GM21447 (cell line): ENCODE measurements at regions not wholly inside any gene's neighbourhood (a gene's known extent, or its start where the extent isn't known, plus 50 kb on each side); places are given as distances from the start of the nearest gene placed in this dataset.

ENCODE experiments used
- ATAC-seq: cut with Tn5 transposase; IDR thresholded peaks from one replicate; pipeline ENCODE4 v1.9.1; 2021; ENCODE audit not compliant: unreplicated experiment

DNA sequence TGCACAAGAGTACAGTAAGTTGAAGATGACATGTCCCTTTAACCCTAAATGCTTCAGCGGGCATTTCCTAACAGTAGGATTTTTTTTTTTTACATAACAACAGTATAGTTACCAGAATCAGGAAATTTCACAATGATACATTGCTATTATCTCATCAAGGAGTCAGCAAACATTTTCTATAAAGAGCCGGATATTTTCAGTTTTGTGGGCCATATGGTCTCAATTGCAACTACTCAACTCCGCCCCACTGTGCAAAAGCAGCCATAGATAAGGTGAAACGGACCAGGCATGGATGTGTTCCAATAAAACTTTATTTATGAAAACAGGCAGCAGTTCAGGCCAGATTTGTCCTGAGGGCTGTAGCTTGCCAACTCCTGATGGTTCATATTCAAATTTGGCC is 130.6 kb downstream of the SMAD6 start:
- ATAC-seq: no peak

DNA sequence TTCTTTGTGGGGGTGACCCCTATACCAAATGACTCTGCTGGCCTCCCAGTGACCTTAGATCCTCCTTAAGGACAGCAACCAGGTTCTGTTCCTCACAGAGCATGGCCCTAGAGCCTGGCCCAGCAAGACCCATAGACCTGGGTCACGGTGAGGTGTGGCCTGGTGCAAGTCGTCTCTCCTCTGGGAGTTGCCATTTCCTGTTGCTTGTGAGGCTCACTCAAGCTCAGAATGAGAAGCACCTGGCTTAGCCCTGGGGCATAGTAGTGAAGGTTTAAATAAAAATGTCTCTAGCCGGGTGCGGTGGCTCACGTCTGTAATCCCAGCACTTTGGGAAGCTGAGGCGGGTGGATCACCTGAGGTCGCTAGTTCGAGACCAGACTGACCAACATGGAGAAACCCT is 131.3 kb downstream of the SMAD6 start:
- no peak for ATAC-seq

DNA sequence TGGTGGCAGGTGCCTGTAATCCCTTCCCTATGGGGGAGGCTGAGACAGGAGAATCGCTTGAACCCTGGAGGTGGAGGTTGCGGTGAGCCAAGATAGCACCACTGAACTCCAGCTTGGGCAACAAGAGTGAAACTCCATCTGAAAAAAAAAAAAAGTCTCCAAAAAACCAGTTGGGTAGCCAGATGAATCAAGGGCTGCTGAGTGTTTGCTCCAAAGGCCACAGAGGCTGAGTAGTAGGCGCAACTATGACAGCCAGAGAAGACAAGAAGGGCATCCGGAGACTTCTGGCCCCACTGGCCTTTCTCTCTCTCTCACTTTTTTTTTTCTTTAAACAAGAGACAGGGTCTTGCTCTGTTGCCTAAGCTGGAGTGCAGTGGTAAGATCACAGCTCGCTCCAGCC is 131.8 kb downstream of the SMAD6 start:
- ATAC-seq: no peak

DNA sequence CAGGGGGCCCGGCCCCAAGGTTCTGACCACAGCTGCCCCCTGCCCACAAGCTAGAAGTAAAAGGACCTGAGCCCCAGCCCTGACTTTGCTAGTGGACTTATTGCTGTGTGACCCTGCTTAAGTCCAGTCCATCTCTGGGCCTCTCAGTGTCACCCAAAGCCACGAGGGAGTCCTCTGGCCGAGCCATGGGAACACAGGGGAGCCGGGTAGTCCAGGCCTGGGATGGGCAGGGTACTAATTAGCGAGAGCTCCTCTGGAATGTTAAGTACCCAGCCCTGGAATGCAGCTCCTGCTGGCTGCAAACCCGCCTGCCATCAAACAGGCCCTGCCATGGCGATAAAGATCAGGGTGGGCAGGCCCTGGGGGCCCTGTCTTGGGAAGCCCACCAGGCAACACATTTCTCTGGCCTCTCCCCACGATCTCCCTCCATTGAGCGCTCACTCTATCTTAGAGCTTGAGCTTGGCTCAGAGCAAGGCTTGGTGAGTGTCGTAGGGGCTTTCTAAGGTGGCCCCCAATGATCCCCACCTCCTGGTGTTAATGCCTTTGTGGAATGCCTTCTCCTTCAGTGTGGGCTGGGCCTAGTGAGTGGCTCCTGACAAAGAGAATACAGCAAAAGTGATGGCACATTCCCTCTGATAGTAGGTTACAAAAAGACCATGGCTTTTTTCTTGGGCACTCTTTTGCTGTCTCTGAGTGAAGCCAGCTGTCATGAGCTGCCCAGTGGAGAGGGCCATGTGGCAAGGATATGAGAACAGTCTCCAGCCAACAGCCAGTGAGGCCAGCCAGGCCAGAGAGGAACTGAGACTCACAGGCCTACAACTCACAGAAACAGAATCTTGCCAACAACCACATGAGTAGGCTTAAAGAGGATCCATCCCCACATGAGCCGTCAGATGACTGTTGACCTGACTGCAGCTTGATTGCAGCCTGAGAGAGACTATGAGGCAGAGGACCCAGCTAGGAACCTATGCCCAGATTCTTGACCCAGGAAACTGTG is 133.1 kb downstream of the SMAD6 start:
- no peak for ATAC-seq

DNA sequence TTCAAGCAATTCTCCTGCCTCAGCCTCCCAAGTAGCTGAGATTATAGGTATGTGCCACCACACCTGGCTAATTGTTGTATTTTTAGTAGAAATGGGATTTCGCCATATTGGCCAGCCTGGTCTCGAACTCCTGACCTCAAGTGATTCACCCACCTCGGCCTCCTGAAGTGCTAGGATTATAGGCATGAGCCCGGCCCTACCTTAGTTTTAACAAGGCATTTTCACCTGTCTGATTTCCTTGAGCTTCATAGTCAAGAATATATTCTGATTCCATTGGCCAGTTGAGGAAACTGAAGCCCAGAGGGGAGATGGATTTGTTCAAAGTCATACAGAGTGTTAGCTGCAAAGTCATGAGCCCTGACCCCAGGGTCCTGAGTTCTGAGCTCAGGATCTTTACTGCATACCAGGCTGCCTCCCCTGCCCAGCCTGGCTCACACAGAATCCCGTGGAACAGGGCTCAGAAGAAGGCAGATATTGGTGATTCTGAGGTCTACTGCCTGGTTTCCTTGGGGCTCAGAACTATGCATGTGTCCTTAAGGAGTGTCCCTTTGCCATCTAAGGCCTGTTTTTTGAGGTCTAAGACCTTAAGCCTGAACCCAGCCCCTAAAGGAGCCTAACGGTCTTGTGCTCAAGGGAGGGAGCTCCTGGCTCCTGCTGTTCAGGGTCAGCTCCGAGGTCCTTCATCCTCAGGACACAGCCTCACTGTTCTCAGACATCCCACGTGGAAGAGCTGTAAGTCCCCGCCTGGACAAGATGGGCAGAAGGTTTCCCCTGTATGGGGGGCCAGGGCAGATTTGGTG is 134.4 kb downstream of the SMAD6 start:
- ATAC-seq: no peak

DNA sequence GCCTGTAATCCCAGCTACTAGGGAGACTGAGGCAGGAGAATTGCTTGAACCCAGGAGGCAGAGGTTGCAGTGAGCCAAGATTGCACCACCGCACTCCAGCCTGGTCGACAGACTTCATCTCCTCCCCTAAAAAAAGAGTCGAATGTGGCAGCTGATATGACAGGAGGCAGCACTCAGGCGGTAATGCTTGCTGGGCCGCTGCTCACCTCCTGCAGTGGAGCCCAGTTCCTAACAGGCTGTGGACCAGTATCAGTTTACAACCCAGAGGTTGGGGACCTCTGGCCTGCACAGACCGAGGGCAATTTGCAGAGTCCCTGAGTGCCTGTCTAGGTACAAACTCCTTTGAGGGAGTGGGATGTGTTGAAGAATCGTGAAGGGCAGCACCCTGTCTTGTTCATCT is 136.2 kb downstream of the SMAD6 start:
- no peak for ATAC-seq

DNA sequence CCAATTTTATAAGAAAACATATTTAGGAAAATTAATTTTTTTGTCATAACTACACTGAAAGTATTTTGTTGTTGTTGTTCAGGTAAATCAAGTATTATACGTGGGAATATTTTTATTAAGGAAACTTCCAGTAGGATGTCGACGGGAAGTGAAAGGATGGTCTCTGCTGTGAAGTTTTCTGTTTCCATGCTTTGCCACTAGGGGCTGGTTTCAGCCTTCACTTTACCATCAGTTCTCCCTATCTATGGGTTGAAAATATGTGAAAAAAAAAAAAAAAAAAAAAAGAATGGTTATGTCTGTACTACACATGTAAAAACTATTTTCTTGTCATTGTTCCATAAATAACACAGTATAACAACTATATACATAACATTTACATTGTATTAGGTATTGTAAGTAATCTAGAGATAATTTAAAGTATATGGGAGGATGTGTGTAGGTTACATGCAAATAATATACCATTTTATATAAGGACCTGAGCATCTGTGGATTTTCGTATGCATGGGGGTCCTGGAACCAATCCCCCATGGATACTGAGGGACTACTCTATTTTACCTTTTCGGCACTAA is 136.7 kb downstream of the SMAD6 start:
- no peak for ATAC-seq

DNA sequence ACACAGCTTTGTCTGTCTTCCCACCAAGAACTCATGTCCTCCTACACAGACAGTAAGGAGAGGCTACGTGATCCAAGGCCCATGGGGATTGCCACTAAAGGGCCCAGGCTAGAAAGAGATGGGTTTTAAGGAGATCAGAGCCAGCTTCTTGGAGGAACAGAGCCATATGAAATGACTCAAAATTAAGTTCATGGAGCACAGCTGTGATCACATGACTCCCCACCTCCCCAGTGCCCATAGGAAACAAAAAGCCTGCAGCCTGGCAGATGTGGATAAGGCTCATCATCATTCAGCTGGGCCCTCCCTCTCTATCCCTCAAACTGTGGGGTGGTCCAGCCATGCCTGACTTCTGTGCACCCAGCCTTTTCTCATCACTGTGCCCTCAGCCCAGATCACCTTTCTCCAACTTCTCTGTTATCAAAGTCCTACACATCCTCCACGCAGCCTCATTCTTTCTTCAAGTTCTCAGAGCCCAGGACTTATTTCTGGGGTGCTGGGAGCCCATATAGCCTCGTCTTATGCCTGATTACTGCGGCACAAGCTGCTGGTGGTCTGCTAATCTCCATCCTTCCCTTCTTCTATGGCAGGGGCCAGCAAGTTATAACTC is 137.6 kb downstream of the SMAD6 start:
- ATAC-seq: no peak

DNA sequence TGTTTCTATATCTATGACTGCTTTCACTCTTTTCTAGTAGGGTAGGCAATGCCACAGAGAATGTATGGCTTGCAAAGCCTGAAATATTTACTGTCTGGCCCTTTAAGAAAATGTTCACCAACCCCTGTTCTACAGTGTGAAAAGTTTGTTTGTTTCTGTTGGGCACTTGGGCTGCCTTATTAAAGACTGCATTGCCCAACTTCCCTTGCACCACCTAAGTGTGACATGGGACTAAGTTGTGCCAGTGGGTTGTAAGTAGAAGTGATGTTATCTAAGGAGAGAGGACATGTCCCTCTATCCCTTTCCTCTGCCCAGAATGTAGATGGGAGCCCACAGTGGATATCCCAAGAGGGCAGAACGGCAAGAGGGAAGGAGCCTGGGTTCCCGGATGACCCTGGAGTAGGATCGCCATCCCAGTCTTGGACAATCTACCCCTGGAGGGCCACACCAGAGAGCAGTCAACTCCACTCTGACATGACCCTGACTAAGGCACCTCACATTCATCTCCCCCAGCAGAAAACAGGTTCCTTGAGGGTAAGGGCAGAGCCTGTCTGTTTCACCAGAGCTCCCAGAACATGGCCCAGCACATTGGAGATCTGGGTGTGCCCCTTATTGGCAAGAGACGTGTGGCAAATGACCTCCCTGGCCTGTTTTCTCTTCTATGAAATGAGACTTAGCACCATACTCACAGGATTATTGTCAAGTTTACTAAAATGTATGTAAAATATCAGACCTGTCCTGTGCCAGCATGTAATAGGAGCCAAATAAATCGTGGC is 138.8 kb downstream of the SMAD6 start:
- no peak for ATAC-seq

DNA sequence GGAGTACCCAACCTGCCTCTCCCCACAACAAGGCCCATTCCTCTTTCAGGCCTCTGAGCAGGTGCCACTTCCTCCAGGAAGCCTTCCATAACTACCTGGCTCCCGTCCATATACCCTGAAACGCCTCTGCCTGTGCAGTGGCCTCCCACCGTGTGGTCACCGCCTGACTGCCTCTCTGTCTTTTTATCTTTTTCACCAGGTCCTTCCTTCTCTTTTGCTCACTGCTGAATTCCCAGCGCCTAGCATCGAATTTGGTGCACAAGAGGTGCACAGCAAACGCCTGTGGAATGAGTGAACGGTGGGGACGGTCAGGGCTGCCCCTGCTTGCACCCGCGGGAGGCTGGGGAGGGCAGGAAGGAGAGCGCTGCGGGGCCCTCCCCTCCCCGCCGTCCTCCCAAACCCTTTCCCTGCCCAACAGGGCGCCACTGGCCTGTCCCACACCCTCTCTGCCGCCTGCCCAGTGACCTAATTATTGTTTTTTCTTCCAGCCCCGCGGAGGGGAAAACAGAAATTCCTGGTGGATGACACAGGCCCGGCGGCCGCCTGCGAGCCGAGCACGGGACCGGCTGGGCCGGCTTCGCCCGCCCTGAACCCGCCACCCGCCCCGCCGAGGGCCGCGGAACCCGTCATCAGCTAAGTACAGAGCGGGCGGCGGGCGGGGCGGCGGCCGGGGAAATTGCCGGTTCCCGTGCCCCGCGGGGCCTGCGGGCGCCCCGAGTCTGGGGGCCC is 140.1 kb downstream of the SMAD6 start:
- ATAC-seq: no peak

DNA sequence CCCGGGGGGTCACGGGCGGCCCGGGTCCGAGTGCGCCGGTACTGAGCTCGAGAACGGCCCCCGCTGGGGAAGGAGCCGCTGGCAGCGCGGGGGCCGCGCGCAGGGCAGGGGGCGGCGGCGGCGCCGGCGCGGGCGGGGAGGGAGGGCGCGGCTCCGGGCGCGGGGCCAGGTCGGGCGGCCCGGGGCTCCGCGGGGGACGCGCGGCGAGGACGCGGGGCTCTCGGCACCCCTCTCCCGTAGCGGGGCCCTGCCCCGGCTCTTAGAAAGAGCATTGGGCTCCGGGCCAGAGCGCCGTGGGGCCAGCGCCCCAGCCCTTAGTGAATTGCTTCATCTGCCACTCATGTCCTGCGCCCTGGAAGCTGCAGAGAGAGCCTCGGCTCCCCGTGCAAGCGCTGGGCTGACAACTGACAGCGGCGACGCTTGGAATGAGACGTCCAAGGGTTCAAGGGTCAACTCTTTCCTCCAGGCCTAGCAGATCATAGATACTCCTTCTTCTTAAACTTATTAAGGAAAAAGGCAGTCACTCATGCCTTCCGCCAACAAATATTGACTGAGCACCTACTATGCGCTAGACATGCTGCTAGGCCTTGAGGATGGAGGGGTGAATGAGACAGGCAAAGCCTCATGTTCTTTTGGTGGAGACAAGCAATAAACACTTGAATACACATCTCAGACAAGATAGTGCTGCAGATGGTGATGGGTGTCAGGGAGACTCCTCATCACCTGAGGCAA is 140.8 kb downstream of the SMAD6 start:
- ATAC-seq: no peak

DNA sequence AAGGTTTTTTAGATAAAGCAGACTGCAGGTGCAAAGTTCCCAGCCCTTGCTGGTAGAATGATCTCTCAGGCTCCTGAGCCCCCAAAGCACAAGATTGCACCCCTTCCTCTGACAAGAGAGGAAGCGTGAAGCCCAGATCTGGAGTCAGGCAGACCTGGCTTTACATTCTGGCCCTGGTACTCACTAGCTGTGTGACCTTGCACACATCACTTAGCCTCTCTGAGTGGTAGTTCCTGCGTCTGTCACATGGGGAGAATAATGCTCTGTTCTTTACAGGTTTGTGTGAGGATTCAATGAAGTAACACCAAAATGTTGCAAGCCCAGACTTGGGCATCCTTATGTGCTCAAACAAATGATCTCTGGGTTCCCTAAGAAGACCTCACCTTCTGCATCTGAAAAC is 141.5 kb downstream of the SMAD6 start:
- ATAC-seq: no peak

DNA sequence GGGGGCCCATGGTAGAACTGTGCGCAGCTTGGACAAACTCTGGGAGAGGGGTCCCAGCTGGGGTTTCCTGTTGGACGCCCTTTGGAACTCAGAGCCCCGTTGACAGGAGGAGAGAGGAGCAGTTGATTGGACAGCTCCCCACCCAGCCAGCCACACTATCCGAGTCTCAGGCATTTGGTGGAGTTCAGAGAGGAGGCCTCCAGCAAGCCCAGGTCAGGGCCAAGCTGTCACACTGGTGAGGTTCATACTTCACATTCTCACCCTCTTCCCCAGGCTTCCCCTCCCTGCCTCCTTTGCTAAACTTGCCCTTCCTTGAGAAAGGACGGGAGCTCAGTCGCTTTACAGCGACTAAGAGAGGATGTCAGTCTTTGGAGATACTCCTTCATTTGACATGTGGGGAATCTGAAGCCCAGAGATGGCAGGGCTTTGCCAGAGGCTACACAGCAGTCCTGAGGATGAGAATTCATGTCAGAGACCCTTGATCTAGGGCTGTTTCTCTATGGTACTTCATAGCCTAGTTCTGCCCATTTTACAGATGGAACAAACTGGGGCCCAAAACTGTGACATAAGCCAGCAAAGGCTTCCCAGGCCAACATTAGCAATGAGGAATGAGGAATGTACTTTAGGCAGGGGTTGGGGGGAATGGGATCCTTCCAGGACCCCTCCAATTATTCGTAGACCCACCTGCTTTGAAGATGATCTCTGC is 142.2 kb downstream of the SMAD6 start:
- no peak for ATAC-seq

DNA sequence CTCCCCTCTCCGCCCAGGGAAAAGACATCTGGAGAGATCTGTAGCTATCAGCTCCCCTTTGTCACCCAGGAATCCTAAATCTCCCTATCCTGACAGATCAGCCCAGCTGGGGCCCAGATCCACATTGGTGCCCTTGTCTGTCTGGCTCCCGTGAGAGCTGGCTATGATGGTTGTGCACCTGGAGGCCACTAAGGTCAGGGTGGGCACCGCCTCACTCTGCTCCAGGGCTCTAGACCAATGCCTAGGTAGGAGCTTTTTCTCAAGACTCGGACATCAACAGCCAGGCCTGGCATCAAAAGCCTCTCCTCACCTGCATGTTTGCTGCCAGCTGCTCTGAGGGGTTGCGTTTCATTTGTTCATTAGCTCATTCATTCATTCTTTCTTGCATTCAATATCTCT is 142.7 kb downstream of the SMAD6 start:
- no peak for ATAC-seq

DNA sequence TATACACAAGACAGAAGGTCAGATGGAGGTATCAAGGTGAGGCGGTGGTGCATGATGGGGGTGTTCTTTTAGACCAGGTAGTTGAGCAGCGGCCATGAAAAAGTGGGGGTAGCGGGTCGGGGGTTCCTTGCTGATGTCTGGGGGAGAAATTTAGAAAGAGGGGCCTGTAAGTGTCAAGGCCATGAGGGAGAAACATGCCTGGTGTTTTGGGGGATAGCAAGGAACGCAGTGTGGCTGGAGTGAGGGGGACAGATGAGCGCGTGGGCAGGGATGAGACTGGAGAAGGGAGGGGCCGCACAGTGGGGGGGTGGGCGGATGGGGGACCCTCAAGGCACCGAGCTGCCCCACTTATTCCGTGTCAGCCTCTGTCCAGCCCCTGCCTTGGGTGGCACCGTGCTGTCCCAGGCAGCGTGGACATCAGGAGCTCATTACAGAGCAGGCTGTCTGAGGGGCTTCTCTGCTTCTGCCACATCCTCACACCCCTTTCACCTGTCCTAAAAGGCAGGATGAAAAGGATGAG is 143.3 kb downstream of the SMAD6 start:
- ATAC-seq: no peak

DNA sequence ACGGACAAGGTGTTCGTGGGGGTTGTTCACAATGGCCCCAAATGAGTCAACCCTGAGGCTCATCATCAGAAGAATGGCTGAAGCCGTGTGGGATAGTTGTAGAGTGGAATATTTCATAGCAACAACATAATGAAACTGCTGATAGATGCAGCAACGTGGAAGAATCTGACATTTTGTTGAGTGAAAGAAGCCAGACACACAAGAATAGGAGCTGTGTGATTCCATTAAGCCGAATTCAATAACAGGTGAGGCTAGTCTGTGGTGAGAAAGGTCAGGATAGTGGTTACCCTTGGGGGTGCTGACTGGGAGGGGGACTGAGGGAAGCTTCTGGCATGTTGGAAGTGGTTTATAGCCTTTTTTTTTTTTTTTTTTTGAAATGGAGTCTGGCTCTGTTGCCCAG is 144.0 kb downstream of the SMAD6 start:
- no peak for ATAC-seq

DNA sequence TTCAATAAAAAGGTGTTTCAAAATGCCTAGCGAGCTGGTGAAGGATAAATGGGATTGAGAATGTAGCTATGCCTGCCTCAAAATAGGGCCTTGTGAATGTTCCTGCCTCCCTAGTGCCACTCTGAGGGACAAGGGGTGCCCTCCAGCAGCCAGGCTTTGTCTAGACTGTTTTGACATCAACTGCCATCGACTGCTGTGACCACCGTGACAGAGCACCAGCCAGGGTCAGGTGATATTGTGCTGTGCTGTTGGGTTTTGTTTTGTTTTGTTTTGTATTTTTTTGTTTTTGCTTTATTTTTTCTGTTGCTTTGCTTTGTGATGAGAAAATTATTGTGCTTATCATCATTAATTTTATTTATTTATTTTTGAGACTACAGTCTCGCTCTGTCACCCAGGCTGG is 144.8 kb downstream of the SMAD6 start:
- ATAC-seq: no peak

DNA sequence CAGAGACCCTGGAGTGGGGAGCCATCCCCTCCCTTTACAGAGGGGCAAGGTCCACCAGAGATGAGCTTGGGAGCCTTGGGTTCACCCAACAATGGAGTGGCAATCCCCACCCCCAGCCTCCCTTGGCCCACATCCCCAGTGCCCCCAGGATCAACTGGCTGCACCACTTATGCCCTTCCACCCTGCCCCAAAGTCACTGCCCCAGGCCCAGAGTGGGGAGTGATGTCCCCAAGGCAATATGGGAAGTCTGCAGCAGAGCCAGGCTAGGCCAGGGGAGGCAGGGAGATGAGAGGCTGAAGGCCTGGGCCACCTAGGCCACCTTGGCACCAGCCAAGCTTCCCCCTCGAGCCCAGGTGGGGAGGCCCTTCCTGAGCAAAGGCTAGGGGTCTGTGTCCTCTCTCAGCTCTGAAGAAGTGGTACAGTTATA is 145.5 kb downstream of the SMAD6 start:
- ATAC-seq: no peak
